ENCODE measurements at regions not wholly inside any gene's neighbourhood (a gene's known extent, or its start where the extent isn't known, plus 50 kb on each side); places are given as distances from the start of the nearest gene placed in this dataset.

DNA sequence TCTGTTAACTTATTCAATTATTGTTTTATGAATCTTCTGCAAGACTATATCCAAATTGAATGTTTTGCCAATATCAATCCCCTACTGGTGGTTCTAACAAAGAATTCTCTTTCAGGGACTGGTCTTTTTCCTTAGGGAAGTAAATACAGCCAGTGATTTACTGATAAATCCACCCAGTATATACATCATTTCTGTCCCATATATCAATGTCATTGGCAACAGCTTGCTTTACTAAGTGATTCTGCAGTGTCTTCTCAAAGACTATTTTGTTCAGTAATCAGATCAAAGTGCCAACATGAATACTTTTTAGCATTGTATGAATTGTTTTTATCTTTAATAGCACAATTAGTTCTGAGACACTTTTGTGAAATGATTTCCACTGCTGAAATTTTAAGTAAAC lies 114.0 kb upstream of the OBI1 start:
- H3K9me3 ChIP-seq: no peaks in the 10 kb centered on the region
- no peak overlapping the region for H3K4me3 ChIP-seq
- TF ChIP-seq, protein P1, sequence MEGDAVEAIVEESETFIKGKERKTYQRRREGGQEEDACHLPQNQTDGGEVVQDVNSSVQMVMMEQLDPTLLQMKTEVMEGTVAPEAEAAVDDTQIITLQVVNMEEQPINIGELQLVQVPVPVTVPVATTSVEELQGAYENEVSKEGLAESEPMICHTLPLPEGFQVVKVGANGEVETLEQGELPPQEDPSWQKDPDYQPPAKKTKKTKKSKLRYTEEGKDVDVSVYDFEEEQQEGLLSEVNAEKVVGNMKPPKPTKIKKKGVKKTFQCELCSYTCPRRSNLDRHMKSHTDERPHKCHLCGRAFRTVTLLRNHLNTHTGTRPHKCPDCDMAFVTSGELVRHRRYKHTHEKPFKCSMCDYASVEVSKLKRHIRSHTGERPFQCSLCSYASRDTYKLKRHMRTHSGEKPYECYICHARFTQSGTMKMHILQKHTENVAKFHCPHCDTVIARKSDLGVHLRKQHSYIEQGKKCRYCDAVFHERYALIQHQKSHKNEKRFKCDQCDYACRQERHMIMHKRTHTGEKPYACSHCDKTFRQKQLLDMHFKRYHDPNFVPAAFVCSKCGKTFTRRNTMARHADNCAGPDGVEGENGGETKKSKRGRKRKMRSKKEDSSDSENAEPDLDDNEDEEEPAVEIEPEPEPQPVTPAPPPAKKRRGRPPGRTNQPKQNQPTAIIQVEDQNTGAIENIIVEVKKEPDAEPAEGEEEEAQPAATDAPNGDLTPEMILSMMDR (IDR thresholded peaks at IDR 0.05): no peak
- H3K36me3 ChIP-seq: no peaks in the 10 kb centered on the region
- H3K4me1 ChIP-seq: no peaks in the 10 kb centered on the region
- H3K27me3 ChIP-seq: no peaks in the 10 kb centered on the region
- H3K27ac ChIP-seq: no peak overlapping the region
- ATAC-seq: no peak

DNA sequence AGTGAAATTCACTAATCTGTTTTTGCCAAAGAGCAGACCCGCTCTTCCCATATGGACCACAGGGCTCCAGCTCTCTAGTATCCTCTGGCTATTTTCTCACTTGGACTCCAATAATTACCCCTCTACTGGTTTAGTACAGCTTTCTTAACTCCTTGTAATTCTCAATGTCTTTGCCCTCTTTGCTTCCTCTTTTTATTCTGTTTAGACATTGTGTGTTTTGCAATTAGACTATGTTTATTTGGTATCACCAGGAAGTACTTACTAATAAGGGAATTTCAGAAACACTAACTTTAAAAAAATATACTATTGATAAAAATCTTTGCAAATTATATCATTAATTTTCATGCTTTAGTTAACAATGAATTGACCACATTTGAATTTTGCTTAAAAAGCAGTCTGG lies 111.6 kb upstream of the OBI1 start:
- no peaks in the 10 kb centered on the region for H3K9me3 ChIP-seq
- H3K36me3 ChIP-seq: no peaks in the 10 kb centered on the region
- no peaks in the 10 kb centered on the region for H3K27me3 ChIP-seq
- TF ChIP-seq EP300 (IDR thresholded peaks at IDR 0.05) (no peak), POLR2AphosphoS5 (IDR thresholded peaks at IDR 0.05) (no peak), POLR2A (IDR thresholded peaks at IDR 0.05) (no peak)
- TF ChIP-seq, protein P1 (IDR thresholded peaks at IDR 0.05): no peak
- 100% methylated on average over 1 of the region's 1 CpG for whole genome bisulfite sequencing, 2 donors (ENCODE audit: low coverage in 1 of 2)
- H3K27ac ChIP-seq: no peak overlapping the region
- H3K4me1 ChIP-seq: no peaks in the 10 kb centered on the region
- no peak for ATAC-seq
- no peak overlapping the region for H3K4me3 ChIP-seq

DNA sequence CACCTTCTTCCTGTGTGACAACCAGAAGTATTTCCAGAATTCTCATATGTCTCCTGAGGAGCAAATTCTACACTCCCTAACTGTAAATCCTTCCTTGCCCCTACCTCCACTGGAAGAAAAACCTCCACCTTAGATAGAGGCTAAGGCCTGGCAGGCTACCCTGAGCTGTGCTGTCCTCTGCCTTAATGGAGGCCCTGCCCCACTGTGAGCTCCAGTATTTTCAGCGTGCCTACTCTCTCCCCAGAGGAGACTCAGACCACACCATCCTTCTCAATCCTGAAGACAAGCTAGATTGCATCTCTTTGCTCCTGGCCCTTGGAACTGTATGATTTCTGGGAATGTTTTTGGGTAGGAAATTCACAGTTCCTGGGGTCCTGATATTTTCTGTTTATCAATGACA lies 110.0 kb upstream of the OBI1 start:
- no peaks in the 10 kb centered on the region for H3K27me3 ChIP-seq
- no peaks in the 10 kb centered on the region for H3K36me3 ChIP-seq
- H3K4me1 ChIP-seq: no peaks in the 10 kb centered on the region
- TF ChIP-seq POLR2A (IDR thresholded peaks at IDR 0.05) (no peak), EP300 (IDR thresholded peaks at IDR 0.05) (no peak), POLR2AphosphoS5 (IDR thresholded peaks at IDR 0.05) (no peak)
- TF ChIP-seq, protein P1 (IDR thresholded peaks at IDR 0.05): no peak
- no peak for ATAC-seq
- H3K27ac ChIP-seq: no peak overlapping the region
- no peak overlapping the region for H3K4me3 ChIP-seq
- 77 to 80% methylated on average over 1 of the region's 1 CpG for WGBS, 2 donors (ENCODE audit: low coverage in 1 of 2)
- no peaks in the 10 kb centered on the region for H3K9me3 ChIP-seq

DNA sequence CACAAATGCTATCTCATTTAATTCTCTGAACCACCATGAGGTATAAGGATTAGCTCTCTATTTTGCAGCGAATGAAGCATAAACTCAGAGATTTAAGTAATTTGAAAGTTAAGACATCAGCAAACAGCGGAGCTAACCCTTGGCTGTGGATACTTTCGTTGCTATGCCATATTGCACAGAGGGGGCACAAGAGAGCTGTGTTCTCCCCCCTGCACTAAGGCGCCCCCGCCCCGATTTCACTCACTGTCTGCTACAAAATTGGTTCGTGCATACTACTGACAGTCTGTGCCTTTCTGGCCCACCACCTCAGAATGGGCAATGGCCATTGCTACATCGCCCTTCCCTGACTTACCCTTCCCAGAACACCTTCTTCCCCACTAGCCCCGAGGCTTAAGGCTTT lies 105.7 kb upstream of the OBI1 start:
- no peak overlapping the region for H3K27ac ChIP-seq
- ATAC-seq: no peak
- H3K4me3 ChIP-seq: no peak overlapping the region
- H3K27me3 ChIP-seq: no peaks in the 10 kb centered on the region
- WGBS, 2 donors (ENCODE audit: low coverage in 1 of 2): 66 to 71% methylated on average over 7 to 8 of the region's 9 CpGs
- no peaks in the 10 kb centered on the region for H3K4me1 ChIP-seq
- H3K36me3 ChIP-seq: no peaks in the 10 kb centered on the region
- H3K9me3 ChIP-seq: no peaks in the 10 kb centered on the region
- TF ChIP-seq, protein P1 (IDR thresholded peaks at IDR 0.05): no peak
- no peak for TF ChIP-seq EP300 (IDR thresholded peaks at IDR 0.05)
- no peak for TF ChIP-seq POLR2AphosphoS5 (IDR thresholded peaks at IDR 0.05)
- TF ChIP-seq POLR2A (IDR thresholded peaks at IDR 0.05): no peak

DNA sequence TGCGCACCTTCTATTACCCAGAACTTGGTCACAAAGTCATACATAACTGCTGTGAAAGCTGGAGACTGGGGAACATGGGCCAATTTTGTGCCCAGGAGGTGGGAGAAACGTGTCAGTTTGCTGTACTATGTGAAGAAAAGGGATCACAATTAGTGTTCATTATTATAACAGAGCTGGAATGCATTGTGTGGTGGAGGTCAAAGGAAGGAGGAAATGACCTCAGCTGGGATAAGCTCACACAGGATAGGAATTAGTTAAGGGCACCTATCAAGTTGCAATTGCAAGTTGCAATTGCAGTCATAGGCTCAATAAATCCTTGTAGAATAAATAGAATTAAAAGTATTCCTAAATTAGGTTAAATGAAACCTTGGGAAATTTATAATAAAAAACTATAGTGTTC lies 103.9 kb upstream of the OBI1 start:
- Histone ChIP-seq H3K4me3 (no peak overlapping the region), H3K36me3 (no peaks in the 10 kb centered on the region)
- 73% methylated on average over 2 of the region's 2 CpGs; no CpG with 5 or more reads in 1 of the 2 donors for WGBS, 2 donors (ENCODE audit: low coverage in 1 of 2)

More for the DNA sequence above, 103.9 kb upstream of the OBI1 start:
- ATAC-seq: no peak
- Histone ChIP-seq H3K9me3 (no peaks in the 10 kb centered on the region), H3K4me1 (no peaks in the 10 kb centered on the region), H3K27me3 (peaks cover 8% of the 10 kb centered on the region), H3K27ac (no peak overlapping the region)
- TF ChIP-seq, protein P1 (IDR thresholded peaks at IDR 0.05): no peak
- no peak for TF ChIP-seq POLR2AphosphoS5 (IDR thresholded peaks at IDR 0.05)
- TF ChIP-seq POLR2A (IDR thresholded peaks at IDR 0.05): no peak

Measured in gastroesophageal sphincter (tissue), 4 donors.